Activated CD4-positive, alpha-beta T cell treated with anti-CD3 and anti-CD28 coated beads for 48 hours (primary cell): ENCODE measurements at regions not wholly inside any gene's neighbourhood (a gene's known extent, or its start where the extent isn't known, plus 50 kb on each side); places are given as distances from the start of the nearest gene placed in this dataset.
"Not testable (repeated sequence)": the region's sequence is repeated elsewhere in the genome, so short reads cannot be mapped to it uniquely, and the experiment has no call there.

Experiments
- DNase-seq: peaks from one replicate; pipeline ENCODE4 v3.0.0-alpha.2; 2020

DNA sequence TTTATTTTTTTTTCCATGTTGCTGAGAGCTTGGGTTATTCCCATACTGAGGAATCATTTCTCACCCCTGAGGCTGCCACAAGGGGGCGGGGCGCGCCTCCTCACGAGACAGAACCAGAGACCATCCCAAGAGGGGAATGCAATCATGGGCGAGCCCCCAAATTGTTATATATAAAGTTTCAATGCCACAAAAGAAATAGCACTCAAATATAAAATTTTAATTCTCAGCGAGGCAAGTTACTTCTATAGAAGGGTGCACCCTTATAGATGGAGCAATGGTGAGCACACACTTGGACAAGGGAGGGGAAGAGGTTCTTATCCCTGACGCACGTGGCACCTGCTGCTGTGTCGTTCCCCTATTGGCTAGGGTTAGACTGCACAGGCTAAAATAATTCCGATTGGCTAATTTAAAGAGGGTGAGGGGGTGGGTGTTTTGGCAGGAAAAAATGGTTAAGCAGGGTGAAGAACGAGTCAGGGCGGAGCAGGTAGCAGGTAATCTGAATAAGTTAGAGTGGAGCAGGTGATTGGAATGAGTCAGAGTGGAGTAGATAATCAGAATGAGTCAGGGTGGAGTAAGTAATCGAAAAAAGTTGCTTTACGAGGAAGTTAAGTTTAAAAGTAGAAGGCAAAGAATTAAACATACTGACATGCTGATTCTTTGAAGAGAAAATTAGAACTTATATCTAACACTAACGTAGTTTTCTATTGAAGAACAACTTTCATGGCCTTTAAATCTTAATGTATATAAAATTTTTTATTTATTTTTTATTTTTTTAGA is 177.5 kb downstream of the MTCL1 start:
- DNase-seq = peak; percentile 23

DNA sequence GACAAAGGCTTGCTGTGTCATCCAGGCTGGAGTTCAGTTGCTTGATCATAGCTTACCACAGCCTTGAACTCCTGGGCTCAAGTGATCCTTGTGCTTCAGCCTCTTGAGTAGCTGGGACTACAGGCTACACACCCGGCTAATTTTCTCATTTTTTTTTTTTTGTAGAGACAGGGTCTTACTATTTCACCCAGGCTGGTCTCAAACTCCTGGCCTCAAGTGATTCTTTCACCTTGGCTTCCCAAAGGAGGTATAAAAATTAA is 178.0 kb downstream of the MTCL1 start:
- DNase-seq = no peak

DNA sequence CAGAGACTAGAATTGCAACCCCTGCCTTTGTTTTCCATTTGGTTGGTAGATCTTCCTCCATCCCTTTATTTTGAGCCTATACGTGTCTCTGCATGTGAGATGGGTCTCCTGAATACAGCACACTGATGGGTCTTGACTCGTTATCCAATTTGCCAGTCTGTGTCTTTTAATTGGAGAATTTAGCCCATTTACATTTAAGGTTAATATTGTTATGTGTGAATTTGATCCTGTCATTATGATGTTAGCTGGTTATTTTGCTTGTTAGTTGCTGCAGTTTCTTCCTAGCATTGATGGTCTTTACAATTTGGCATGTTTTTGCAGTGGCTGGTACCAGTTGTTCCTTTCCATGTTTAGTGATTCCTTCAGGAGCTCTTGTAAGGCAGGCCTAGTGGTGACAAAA is 182.5 kb downstream of the MTCL1 start:
- not testable (repeated sequence) for DNase-seq

DNA sequence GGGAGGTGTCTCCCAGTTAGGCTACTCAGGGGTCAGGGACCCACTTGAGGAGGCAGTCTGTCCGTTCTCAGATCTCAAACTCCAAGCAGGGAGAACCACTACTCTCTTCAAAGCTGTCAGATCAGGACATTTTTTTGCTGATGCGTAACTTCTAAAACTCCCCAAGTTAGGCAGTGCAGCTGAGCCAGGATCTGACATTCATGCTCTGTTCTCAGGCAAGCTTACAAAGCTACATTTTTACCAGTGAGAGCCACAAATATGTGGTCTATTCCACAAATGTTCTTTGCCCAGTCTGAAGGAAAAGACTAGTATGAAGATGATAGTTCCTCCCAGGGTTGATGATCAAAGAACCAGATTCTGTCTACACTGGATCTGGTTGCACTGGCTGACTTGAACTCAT is 184.1 kb downstream of the MTCL1 start:
- no peak for DNase-seq

DNA sequence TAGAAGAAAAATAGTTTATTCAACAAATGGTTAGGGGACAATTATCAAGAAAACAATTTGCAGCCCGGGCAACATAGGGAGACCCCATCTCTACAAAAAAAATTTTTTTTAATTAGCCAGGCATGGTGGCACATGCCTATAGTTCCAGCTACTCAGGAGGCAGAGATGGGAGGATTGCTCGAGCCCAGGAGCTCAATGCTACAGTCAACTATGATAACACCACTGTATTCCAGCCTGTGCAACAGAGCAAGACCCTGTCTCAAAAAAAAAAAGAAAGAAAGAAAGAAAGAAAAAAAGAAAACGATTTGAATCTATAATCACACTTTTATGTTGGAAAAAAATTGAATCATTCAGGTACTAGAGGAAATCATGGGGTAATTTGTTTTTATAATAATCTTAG is 185.1 kb downstream of the MTCL1 start:
- not testable (repeated sequence) for DNase-seq

DNA sequence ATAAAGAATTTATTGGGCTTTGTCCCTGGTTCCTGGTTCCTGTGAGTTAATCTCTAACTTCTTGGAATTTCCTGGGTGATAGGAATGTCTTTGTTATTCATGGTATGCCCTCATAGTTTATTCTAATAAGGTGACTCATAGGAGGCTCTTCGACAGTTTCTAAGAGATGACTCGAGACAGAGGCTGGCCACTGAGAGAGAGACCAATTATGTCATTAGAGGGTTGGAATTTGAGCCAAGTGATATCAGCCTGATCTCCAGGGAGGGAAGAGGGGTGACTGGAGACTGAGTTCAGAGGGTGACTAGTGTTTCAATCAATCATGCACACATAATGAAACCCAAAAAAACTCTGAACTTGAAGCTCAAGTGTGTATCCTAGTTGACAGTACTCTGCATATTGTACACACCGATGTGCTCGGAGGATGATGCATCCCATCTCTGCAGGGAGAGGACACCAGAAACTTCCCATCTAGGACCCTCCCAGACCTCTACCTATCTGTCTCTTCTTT is 185.7 kb downstream of the MTCL1 start:
- DNase-seq = no peak

DNA sequence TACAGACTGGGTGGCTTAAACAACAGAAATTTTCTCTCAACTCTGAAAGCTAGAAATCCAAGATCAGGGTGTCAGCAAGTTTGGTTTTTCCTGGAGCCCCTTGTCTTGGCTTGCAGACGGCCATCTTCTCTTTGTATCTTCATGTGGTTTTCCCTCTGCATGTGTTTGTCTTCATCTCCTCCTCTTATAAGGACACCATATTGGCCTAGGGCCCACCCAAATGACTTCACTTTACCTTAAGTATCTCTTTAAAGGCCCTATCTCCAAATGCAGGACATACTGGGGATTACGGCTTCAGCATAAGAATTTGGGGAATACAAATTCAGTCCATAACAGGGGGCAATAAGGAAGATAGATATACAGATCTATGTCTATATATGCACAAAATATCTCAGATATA is 187.9 kb downstream of the MTCL1 start:
- DNase-seq = no peak

DNA sequence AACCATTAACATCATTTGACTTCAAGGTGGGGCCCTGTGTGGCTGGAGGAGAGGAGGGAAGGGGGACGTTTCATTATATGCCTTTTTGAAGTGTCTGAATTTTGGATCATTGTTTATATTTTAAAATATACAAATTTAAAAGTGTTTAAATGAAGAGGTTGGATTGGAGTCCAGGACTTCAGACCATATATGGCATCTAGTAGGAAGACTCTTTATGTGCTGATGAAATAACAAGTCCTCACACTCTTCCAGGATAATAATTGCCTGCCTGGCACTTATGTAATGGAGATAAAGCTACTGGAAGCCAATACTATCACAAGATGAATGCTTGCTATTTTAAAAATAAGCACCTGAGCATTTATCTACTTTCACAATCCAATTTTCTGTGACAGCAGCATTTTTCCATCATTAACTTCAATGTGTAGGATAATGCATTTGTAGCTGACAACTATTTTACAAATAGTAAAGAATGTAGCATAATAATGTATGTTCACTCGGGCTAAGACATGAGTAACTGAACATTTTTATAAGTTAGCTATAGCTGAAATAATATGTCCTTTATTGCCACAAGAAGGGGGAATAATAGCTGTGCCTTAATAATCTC is 188.4 kb downstream of the MTCL1 start:
- no peak for DNase-seq

DNA sequence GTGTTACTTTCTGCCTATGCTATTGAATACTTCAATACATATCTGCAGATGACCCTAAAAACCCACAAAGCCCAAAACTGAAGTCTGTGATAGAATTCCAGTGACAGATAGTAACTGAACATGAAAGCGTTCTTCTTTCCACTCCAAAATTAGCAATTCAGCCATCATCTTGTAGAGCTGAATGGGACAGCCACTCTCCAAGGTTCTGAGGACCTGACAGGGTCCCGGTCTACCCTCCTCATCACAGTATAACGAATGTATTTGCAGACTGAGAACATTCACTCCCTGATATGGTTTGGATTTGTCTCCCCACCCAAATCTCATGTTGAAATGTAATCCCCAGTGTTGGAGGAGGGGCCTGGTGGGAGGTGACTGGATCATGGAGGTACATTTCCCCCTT is 189.5 kb downstream of the MTCL1 start:
- no peak for DNase-seq

DNA sequence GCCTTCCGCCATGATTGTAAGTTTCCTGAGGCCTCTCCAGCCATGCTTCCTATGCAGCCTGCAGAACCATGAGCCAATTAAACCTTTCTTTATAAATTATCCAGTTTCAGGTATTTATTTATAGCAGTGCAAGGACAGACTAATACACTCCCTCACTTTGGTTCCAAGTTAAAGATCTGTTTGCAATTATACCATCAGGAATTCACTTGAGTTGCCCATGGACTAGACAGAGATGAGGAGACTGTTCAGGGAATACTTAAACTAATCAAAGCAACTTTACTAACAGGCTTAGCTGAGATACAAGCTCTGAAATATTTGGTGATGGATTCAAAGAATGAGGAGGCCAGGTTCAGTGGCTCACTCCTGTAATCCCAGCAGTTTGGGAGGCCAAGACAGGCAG is 190.0 kb downstream of the MTCL1 start:
- no peak for DNase-seq

DNA sequence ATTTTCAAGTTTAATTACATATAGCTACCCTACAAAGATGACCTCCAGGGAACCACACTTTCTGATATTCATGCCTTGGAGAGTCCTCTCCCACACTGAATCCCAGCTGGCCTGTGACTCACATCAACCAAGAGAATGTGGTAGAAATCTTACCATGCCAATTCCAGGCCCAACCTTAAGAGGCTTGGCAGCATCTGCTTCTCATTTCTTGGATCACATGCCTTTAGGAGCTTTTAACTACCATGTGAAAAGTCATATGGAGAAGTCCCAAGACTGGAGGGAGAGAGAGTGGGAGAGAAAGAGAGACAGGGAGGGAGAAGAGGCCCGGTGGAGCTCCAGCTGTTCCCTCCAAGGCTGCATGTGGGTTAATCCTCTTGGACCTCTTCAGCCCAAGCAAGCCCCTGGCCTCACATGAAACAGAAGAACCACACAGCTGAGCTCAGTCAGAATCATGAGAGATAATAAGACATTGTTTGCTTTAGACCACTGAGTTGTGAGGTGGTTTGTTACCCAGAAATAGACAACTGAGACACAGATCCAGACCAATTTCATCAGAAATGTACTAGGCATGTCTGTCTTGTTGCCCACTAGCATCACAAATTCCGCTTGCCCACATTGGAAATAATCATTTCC is 190.7 kb downstream of the MTCL1 start:
- DNase-seq = no peak

DNA sequence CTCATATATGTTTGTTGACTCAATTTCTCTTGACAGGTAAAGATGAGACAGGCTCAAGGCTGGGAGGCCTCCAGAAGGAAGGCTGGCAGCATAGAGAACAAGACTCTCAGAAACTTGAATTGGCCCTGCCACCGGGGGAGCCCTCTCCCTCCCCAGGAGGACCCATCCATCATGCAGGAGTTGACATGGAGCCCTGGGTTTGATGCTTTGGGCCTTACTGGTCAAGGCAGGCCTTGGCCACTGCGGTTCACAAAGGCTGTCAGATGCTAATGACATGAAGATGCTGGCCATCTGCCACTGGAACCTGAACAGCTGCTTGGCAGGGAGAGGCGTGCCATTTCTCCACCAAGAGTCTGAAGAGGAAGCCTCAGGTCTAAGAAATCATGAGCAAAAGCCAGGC is 193.6 kb downstream of the MTCL1 start:
- no peak for DNase-seq

DNA sequence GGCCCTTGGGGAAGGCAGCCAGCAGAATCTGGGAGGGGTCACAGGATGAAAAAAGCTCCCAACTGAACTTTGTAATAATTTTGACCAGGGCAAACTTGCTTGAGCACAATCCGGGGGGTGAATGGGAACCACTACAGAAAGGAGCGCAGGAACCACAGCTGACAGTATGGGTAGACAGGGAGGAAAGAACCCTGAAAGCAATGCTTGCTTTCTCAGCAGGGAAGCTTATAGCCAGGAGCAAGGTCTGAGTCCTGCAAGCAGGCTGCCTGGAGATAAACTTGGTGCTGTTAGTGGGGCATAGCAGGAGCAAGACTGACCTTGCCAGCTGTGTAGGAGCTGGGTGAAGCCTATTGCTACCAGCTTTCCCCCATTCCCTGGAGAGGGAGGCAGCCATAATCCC is 195.2 kb downstream of the MTCL1 start:
- no peak for DNase-seq

DNA sequence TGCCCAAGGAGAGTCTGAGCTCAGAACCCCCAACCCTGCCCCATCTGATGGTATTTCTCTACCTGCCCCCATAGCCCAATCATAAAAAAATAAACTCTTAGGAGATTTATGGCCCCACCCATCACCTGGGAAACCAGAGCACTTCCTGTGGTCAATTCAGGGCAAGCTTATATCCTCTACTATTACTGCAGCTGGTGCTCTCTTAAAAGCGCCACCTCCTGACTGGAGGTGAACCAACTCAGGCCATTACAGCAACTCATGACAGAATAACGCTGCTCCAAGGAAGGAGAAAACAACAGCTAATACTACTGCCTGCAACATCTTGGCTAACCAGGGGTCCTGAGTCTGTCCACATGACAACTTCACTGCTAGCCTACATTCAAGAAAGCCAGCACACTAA is 195.7 kb downstream of the MTCL1 start:
- DNase-seq = no peak

DNA sequence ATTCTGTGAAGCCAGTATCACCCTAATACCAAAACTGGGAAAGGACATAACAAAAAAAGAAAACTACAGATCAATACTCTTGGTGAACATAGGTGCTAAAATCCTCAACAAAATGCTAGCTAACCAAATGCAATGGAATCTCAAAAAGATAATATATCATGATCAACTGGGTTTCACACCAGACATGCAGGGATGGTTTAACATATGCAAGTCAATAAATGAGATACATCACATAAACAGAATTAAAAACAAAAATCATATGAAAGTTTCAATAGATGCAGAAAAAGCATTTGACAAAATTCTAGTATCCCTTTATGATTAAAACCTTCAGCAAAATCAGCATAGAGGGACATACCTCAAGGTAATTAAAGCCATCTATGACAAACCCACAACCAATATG is 198.2 kb upstream of the NDUFV2 start:
- DNase-seq = no peak

DNA sequence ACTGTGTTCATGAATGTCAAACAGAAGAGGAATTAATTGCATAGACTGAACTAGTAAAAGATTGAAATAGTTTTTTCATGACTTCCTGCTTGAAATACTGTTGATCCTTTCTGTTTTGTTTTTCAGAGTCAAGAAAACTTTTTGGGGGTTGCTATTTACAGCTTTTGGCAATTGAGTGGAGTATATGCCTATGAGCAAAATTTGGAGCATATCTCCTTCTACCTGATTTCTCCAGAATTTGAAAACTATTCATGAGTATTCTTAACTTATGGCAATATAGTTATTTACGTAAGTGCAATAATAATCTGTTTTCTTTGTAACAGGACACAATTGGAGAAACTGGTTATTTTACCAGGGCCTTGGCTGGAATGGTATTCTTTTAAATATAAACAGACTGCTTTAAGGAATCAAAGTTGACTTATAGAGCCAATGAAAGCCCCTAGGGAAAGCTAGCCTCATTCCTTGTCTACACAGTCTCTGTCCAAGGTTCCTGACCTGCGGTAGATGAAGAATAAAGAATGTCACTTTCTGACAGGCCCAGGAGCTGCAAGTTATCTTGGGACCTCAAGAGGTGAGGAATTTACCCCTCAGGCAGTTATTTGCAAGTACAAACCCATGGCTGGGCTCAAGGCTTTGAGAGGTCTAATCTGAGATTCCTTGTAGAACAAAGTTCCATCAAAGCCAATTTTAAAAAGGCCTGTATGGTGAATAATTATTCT is 193.5 kb upstream of the NDUFV2 start:
- no peak for DNase-seq

DNA sequence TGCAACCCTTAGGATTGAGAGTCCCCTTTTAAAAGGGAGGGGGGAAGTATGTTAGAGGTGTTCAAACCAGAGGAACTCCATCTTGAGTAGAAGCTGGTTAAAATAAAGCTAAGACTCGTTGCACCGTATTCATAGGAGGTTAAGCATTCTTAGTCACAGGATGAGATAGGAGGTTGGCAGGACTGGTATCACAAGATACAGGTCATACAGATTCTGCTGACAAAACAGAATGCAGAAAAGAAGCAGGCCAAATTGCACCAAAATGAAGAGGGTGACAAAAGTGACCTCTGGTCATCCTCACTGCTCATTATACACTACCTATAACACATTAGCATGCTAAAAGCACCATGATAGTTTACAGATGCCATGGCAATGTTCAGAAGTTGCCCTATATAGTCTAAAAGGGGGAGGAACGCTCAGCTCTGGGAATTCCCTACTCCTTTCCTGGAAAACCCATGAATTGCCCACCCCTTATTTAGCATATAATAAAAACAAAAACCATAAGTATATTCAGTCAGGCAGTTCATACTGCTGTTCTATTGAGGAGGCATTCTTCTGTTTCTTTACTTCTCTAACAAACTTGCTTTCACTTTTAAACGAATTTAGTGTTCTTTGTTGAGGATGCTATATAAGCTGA is 192.2 kb upstream of the NDUFV2 start:
- DNase-seq = no peak

DNA sequence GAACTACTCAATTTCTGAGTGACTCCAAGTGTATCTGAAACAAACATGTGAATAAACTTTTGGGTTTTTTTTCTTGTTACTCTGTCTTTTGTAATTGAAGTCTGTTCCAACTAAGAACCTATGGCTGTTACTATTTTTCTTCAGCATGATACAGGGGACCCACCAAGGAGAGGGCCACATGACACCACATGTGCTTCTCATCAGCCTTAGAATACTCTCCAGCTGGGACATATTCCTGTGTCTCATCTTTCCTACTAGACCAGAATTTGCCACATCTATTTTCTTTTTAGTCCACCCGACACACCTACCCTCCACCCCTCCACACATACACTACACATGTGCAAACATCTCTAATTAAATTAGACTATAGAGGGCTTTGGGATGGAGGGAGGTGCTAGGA is 191.7 kb upstream of the NDUFV2 start:
- no peak for DNase-seq

DNA sequence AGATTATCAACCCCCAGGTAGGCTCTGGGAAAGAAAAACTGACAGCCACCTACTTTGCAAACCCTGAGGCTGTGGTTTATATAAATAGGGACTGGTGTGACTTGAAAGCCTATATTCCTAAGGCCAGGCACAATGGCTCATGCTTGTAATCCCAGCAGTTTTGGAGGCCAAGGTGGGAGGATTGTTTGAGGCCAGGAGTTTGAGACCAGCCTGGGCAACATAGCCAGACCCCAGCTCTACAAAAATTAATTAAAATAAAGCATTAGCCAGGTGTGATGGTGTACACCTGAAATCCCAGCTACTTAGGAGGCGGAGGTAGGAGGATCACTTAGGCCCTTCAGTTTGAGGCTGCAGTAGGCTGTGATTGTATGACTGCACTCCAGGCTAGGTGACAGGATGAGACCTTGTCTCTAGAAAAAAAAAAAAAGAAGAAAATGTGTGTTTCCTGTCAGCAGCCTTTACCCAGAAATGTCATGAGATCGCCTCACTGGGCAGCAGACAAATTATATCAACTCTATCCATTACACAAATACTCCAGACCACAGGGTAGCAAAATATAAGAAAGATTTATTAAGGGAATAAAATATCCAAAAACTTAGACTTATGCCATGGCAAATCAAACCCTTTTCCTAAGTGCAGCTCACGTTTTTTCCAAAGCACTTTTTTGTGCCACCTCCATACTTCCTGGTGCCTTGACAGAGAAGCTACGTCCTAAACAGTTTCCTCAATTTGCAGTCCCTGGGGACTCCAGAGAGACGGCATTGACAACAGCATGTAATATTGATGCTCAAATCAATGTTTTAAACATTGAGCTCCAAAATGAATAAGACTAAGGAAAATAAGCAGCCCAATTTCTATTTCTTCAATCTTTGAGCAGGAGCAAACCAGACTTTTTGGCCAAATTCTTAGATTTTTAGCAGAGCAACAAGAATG is 190.8 kb upstream of the NDUFV2 start:
- DNase-seq = no peak

DNA sequence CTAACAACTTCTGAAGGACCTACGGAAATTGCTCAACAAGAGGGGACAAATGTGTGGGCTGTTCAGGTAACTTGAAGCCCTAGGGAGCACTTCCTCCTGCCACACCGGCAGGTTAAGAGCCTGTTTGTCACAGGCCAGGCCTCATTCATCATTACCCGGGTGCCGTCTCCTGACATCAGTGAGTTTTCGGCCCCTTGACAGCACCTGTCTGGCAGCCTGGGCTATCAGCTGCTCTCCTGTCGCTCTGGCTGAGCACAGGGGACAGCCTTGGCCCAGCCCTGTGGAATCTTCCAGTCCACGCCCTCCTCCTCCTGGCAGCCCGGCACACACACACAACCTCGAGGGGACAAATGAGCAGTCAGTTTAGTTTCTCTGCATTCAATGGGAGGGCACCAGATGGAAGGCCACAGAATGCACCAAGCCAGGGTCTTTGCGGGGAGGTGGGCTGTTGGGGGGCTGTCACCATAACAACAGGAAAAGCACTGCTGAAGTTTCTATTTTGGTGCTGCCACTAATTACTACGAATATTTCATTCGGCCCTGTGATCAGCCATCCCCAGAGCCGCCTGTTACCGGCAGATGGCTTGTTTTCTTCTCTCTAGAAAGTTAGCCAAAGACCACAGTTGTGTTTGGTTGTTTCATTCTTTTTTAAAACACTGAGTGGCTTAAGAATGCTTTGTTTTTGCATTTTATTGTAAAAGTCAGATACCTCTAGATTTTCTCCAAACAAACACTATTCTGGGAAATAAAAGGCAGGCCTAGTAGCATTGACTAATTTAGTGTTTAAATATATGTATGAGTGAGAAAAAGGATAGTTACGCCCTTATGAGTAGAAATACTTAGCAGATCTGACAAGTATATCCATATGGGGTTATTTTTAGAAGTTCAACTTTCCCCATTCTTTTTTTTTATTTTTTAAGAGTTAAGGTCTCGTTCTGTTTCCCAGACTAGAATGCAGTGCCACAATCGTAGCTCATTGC is 189.9 kb upstream of the NDUFV2 start:
- DNase-seq = no peak
